Fibroblast of skin of back (primary cell): ENCODE measurements at regions not wholly inside any gene's neighbourhood (a gene's known extent, or its start where the extent isn't known, plus 50 kb on each side); places are given as distances from the start of the nearest gene placed in this dataset.

ENCODE experiments used
- DNase-seq: peaks from one replicate; pipeline ENCODE4 v3.0.0-alpha.2; 2013

GRCh38 chr12:27382924-27383323 is 50.3 kb downstream of the BMAL2 start:
- DNase-seq, result no peak

GRCh38 chr12:27383429-27384260 is 51.0 kb downstream of the BMAL2 start:
- peak; percentile 84 for DNase-seq

- DNase-seq, result no peak
Measured at GRCh38 chr12:27384261-27384590, 51.6 kb downstream of the BMAL2 start.

- DNase-seq, result no peak
Measured at GRCh38 chr12:27385766-27386564, 53.3 kb downstream of the BMAL2 start.

GRCh38 chr12:27387473-27387872 is 54.8 kb downstream of the BMAL2 start:
- DNase-seq, result no peak

GRCh38 chr12:27388650-27389049 is 56.0 kb downstream of the BMAL2 start:
- DNase-seq, result no peak

- DNase-seq, result no peak
Measured at GRCh38 chr12:27394676-27395075, 51.9 kb upstream of the SMCO2 start.

- no peak for DNase-seq
Measured at GRCh38 chr12:27396216-27396815, 50.2 kb upstream of the SMCO2 start.
